RWPE1 (cell line): ENCODE measurements at regions not wholly inside any gene's neighbourhood (a gene's known extent, or its start where the extent isn't known, plus 50 kb on each side); places are given as distances from the start of the nearest gene placed in this dataset.
"Not testable (repeated sequence)": the region's sequence is repeated elsewhere in the genome, so short reads cannot be mapped to it uniquely, and the experiment has no call there.

Experiments
- CTCF ChIA-PET: fragments of 350-600 bp; sonication (Branson Sonifier 250); formaldehyde crosslinking; extraction: SDS; loops from one replicate; lab custom pipeline; 2021; lab: Yijun Ruan, JAX
- POLR2A ChIA-PET: fragments of 400-600 bp; formaldehyde crosslinking; extraction: SDS; loops from one replicate; lab custom pipeline; 2020; ENCODE audit warnings: antibody characterized with exemption; ENCODE audit not compliant: low non-redundant PET; lab: Yijun Ruan, JAX
- DNase-seq: peaks from one replicate; pipeline ENCODE4 v3.0.0; 2012; ENCODE audit warnings: low spot score
- H3K27ac ChIP-seq: fragments of 450-650 bp; 2 replicates; pipeline ENCODE4 v1.5.1; 2017
- CTCF ChIP-seq: fragments of 450-650 bp; conservative IDR thresholded peaks from 2 replicates; pipeline ENCODE4 v1.5.1; 2017; ENCODE audit warnings: low read depth, mild to moderate bottlenecking

GRCh38 chr12:59066445-59066844 is 146.1 kb upstream of the LRIG3 start:
- no peak overlapping the region; the same call in 1 of the 2 replicates for H3K27ac ChIP-seq
- CTCF ChIA-PET: no interaction called here
- DNase-seq: no peak
- no peak for TF ChIP-seq CTCF
- POLR2A ChIA-PET: no interaction called here

- ChIA-PET CTCF (no interaction called here), POLR2A (no interaction called here)
- no peak overlapping the region for H3K27ac ChIP-seq
- no peak for TF ChIP-seq CTCF
- no peak for DNase-seq
Observed at GRCh38 chr12:59059088-59059935, 139.0 kb upstream of the LRIG3 start.

- H3K27ac ChIP-seq: no peak overlapping the region
- no peak for DNase-seq
- TF ChIP-seq CTCF: no peak
- CTCF ChIA-PET: interaction anchor here (0.6 kb wide), 1 partner anchor 98 kb away, joined by 3 read pairs; no protein-coding TSS in a partner anchor
- POLR2A ChIA-PET: no interaction called here
Observed at GRCh38 chr12:59056966-59057365, 136.7 kb upstream of the LRIG3 start.

GRCh38 chr12:59055204-59055860 is 135.0 kb upstream of the LRIG3 start:
- DNase-seq: peak; percentile 91
- H3K27ac ChIP-seq: peak overlapping the region; percentile 88
- TF ChIP-seq CTCF: no peak
- ChIA-PET CTCF (interaction anchor here (0.6 to 2.2 kb wide), 3 partner anchors 14 to 515 kb away, joined by 3 to 5 read pairs (median 4); no protein-coding TSS in a partner anchor), POLR2A (no interaction called here)

GRCh38 chr12:59053266-59053899 is 133.1 kb upstream of the LRIG3 start:
- CTCF ChIA-PET, POLR2A ChIA-PET, DNase-seq: not testable (repeated sequence)
- H3K27ac ChIP-seq: peak overlapping the region; percentile 88

GRCh38 chr12:59046763-59047534 is 126.6 kb upstream of the LRIG3 start:
- ChIA-PET POLR2A (no interaction called here), CTCF (no interaction called here)
- H3K27ac ChIP-seq: no peak overlapping the region
- TF ChIP-seq CTCF: peak; percentile 22; the same call in 1 of the 2 replicates
- peak; percentile 51 for DNase-seq
